Islet precursor cell (in vitro differentiated cells): ENCODE measurements at regions not wholly inside any gene's neighbourhood (a gene's known extent, or its start where the extent isn't known, plus 50 kb on each side); places are given as distances from the start of the nearest gene placed in this dataset.

Source experiments
- DNase-seq: peaks from one replicate; pipeline ENCODE4 v3.0.0-alpha.2; 2018

DNA sequence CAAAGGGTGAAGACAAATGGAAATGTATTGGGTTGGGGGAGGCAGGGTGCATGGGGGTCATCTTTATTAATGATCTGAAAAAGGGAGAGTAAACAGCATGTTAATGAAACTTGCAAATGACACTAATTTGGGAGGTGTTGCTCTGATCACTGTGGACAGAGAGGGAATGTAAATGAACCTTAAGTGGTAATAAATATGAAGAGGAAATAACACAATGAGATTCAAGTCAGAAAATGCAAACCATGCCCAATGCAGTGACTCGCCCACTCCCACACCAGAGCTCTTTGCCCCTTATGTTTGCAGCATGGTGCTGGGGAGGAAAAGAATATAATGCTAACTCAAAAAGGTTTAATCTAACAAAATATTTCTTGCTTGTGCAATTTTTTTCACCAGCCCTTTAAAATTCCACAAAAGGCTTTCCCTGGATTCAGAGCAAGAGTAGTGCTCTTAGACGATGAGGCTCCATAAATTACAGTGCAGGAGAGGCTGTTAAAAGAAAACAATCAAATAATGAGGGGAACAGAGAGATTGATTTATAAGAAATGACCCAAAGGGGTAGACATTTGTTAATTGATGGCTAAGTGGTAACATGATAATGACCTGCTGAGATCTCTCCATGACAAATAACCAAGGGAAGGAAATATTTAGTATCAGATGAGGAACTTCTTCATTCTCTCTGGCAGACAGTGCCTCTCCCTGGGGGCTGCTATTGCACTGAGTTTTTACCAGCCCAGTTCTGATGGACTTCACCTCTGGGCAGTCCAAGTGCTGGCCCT lies 210.0 kb upstream of the PPP2R3A start:
- peak; percentile 3 for DNase-seq

DNA sequence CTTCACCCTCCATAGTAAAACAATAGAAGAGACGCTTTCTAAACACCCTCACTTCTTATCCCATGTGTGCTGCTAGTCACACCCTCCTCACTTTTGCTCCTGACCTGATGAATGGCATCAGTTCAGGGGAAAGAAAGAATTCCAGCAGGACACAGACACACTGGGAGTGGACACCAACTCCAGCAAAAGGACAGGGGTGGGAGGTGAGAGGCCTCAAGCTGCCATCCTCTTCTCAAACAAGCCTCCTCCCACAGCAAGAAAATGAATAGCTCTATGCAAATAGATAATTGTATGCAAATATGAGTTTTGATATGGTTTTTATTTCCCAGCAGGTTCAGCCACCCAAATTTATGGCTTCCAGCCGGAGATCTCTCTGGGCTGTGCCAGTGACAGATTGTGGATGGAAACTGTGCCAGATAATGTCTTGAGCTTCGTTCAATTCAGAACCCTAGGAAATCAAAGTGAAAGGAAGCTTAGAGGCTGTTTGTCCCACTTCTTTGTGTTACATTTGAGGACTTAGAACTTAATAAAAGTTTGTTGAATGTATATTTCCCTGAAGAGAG lies 209.3 kb upstream of the PPP2R3A start:
- DNase-seq: peak; percentile 21

DNA sequence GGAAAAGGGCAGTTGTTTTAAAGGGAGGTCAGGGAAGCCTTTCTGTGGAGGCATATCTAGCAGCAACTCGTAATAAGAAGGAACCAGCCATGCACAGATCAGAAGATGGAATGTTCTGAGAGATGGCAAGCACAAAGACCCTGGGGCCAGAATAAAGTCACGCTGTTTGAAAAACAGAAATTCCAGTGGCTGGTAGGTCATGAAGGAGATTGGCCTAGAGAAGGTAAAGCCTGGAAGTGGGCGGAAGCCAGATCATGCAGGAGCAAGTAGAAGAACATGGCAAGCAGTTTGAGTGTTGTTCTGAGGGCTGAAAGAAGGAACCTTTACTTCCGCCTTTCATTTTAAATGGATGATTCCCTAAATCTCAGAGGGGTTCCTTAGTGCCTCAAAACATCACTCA lies 208.1 kb upstream of the PPP2R3A start:
- peak; percentile 61 for DNase-seq

DNA sequence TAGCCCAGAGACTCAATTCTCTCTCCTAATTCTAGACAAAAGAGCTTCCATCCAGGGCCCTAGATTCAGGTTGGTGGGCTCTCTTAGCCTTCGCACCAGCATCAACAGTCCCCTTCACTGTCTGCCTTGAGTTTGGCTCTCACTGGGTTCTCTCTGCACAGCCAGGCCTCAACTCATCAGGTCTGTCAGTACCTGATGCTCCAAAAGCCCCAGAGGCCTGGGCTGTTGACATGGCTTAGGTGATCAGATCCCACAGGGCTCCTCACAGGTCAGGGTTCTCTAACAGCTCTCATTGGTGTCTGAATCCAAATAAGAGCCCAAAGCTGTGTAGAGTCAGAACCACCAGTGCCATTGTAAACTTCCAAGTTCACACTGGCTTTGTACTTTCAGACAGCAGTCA lies 206.6 kb upstream of the PPP2R3A start:
- DNase-seq: peak; percentile 40

DNA sequence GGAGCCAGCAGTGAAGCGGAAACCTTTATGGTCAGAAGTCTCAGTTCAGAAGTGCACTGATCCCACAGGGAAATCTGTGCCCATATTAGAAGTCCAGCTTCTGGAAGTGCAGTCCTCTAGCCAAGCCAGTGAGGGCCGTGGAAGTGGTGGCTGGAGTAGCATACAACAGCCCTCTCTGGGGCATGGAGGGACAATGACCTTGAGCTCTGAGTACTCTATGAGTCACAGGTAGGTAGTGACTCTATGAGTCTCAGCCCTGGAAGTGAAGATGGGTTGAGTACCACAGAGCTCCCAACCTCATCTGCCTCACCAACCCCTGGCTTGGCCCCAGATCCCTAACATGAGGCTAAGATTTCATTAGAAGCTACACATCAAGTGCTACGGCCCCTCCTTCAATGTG lies 205.9 kb upstream of the PPP2R3A start:
- peak; percentile 14 for DNase-seq

DNA sequence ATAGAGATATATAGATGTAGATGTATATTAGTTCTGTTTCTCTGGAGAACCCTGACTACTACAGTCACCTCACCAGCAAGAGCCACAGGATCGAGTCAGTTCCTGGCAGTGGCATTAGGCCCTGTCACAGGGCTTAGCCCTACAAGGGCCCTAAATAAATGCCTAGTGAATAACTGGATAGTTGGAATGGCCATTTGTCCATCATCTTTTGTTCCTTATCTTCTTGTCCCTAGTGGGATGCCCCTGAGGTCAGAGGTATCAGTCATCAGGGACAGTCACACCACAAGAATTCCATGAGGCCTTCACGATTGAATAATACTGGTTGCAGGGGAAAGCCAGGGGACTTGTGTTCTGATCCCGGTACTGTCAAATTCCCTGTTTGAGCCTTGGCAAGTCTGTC lies 204.9 kb upstream of the PPP2R3A start:
- peak; percentile 36 for DNase-seq

DNA sequence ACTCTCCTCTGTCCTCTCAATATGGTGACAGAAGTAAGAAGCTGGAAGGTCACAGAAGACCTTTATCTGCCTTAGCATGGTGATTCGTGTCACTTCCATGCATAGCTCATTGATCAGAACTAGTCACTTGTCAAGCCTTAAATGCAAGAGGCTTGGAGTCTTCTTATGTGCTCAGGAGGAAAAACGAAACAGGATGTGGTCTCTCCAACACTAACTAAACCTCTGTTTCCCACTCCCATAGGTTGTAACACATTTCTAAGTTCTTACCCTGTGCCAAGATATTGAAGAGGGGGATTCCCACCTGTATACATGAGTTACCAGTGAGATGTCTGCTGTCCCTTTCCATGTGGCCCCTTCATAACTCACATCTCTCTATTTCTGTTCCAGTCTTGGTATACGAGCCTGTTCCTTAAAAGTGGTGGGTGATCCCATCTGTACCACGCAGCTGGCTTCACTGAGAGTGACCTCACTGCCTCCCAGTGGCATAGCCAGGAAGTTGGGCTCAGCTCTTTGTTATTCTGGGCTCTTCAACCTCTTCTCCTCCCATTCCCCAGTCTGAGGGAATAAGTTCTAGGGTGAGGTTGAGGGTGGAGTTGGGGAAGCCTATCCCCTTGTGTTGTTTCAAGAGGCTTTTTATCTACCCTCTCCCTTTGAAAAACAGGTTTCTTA lies 203.2 kb upstream of the PPP2R3A start:
- DNase-seq: peak; percentile 58

DNA sequence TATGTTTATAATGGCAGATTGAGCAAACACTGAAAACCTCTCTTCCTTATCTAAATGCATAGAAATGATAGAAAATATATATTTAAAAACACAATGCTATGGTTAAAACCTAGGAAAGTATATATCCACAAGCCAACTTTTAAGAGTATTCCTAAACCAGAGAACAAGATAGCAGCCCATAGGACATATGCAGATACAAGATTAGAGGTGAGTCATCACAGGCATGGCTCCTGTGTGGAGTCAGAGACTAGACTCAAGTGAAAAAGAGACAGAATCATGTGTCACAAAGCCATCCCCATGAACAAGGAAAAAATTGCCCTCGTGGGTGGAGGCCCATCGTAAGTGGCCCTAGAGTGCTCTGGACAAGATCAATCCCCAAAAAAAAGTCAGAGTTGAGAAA lies 199.4 kb upstream of the PPP2R3A start:
- no peak for DNase-seq

DNA sequence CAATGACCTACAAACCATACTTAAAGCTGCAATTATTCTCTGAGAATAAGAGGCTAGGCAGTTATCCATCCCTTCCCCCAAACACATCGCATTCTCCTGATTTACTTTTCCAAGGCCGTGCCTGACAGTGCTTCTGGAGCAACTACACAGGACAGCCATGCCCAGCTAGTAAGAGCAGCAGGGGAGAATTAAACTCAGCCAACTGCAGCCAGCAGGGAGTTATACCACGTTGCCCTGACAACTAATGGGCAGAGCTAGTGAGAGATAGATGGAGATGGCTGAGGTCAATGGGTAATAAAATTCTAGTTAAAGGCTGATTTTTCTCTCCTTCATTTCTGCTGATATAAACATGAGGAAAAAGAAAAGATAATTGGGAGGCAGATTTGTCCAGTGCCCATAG lies 193.8 kb upstream of the PPP2R3A start:
- no peak for DNase-seq

DNA sequence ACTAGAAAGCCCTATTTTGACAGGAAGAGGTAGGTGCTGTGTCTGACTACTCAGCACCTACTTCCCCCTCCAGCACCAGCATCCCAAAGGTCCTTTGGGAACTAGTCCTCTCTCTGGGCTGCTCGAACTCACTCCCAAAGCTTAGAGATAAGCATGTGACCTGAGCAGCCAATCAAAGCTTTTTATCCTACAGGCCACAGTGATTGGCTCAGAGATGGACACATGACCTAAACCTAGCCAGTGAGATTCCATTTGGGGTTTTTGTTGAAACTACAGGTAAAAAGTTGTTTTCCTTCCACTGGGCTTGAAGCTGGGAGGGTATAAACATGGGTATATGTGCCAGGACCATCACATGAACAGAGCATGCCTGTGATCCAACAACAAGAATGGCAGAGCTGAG lies 186.5 kb upstream of the PPP2R3A start:
- DNase-seq: no peak

DNA sequence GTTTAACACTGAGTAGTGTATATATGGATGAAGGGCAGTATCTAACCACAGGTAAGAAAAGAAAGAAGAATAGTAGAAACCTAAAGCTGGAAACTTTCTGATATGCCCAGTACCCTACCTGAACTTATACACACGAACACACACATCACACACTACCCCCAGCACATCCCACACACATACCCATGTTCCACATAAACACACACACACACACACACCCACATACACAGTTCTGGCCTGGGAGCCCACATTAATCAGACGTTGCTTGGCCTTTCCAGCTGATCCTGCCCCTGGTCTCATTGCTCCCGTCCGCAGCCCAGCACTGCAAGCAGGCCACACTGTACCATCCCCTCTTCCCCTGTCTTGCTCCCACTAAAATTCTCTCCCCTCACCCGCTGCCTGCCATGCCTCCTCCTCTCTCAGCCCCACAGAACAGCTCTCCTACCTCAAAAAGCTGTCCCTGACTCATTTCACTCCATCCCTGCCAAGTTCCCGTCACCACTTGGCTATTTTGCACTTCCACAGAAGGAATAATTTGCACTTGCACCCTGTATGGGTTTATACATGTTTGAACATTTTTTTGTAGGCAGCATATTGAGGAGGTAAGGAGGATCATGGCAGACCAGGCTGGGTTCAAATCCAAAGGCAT lies 185.8 kb upstream of the PPP2R3A start:
- DNase-seq: no peak

DNA sequence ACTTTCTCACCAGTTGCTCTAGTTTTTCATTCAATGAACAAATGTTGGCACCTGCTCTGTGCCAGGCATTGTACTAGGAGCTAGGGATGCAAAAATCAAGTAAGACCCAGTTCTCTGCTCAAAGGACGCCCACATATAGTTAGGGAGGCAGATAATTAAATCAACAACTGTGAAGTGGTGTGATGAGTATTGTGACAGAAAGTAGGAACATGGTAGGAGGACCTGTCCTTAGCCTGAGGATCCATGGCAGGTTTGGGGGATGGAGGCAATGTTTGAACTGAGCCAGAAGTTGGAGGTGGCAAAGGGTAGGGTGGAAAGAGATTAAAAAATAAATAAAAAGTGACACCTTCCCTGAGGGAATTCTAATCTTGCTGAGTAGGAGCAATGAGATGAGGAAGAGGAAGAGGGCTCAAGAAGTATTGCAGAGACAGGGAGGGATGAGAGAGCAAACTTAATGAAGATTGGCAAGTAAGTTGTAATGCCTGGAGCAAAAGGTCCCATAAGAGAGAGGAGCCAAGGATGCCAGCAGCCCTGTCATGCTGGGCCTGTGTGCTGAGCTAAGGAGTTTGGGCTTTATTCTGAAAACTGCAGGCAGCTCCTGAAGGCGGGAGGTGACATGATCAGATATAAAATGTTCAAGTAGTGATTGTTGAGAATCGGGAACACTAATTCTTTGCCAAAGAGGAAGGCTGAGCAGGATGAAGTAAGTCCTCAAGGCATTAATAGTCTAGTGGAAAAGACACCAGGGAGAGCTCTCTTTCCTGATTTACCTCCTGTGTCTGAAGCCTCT lies 184.3 kb upstream of the PPP2R3A start:
- DNase-seq: no peak

DNA sequence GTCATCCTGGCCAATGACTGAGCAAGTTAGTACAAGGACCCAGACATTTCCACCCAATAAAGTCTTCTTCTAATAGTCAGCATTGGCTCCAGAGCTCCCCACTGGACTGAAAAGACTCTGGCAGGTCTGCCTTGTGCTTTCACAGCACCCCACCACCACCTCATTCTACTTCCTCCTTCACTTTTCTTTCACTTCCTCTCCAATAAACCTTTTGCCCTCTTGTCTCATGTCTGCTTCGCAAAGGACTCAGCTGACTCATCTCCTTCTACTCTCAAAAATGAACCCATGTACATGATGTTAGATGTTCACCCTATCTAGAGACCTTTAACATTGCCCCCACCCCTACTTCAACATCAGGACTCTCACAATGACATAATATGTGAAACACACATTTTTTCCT lies 181.0 kb upstream of the PPP2R3A start:
- DNase-seq: no peak

DNA sequence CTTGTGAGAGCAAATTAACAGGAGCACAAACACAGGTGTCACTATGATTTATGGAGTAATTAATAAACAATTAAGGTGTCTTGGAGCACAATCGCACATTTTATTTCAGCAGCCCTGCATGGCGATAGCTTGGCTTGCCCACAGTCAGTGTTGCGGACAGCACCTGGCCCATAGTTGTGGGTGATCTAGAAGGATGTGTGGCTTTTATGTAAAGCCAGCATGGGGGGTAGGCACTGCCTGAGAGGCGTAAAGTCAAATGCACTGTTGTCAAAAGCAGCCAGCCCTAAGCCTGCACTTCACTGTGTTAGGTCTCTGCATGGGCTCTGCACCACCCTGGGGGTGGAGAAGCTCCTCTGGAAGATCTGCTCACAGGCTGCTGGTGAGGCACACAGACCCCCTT lies 177.4 kb upstream of the PPP2R3A start:
- no peak for DNase-seq

DNA sequence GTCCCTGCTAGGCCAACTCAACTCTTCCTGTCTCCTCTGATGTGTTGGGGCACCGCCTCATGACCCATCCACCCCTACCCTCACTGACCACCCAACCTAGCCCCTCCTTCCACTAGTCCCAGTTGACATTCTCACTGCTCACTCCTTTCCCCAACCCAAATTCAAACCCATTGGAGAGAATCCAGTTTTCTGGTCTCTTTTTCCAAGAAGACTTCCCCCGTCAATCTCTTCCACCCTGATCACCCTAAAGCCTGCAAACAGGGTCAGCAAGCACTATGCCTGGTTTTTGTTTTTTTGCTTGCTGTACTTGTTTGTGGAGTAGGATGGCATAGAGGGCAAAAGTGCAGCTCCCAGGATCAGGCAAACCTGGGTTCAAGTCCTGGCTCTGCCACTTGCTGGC lies 176.6 kb upstream of the PPP2R3A start:
- peak; percentile 42 for DNase-seq

DNA sequence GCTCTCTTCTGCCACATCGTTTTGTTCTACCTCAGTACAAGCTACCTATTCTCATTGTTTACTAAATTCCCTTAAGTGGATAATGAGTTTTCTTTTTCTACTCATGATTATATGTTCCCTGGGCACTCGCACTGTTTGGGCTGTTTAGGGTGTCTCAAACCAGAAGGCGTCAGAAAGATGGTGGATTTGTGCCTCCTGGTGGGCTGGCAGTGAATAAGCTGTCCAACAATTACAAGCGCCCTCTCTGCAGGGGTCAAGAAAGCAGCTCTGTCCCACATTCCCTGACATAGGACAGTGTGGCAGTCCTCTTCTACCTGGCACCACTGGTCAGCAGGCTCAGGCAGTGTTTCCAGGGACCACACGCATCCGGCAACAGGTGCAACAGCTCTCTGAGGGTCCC lies 173.4 kb upstream of the PPP2R3A start:
- DNase-seq: no peak

DNA sequence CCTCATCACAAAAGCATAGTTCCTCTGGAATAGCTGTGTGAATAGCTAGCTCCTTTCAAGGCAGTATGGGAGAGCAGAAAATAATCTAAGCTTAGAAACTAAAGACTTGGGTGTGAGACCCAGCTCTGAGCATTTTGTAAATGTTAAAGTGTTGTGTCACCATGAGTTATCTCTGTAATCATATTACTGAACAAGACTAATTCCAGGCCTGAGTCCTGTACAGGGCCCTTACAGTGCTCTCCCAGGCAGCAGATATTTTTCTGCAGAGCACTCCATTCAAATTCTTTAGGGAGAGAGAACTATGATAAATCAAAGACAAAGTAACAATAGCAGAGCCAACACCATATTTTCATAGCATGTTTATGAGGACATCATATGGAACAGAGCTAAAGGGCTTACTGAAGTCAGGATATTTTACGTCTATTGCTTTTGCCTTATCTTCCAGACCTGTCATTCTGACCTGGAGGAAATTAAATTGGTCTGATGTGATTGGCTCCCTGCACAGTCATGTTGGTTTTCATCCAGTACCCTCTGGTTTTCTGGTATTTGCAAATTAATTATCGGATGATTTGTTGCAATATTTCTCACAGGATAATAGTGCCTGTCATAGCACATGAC lies 172.6 kb upstream of the PPP2R3A start:
- no peak for DNase-seq

DNA sequence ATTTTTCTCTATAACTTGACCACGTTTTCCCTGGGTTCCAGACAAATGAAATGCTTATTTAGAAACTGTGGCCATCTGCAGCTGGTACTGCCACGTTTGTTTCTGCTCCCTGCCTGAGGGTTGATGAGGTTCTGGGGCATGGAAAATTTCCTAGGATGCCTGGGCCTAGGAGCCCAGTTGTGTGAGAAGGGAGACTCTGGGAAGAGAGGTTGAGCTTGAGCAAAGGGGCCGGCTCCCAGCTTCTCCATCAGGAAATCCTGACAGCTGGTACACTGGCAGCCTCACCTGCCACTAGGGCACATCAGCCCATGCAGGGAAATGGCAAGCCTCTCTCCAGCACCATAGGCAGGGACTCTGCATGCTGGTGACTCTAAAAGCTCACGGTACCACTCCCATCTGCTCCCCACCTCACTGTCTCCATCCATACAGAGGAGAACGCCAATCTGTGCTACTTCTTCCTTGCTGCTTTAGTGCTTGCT lies 165.4 kb upstream of the PPP2R3A start:
- DNase-seq: no peak

DNA sequence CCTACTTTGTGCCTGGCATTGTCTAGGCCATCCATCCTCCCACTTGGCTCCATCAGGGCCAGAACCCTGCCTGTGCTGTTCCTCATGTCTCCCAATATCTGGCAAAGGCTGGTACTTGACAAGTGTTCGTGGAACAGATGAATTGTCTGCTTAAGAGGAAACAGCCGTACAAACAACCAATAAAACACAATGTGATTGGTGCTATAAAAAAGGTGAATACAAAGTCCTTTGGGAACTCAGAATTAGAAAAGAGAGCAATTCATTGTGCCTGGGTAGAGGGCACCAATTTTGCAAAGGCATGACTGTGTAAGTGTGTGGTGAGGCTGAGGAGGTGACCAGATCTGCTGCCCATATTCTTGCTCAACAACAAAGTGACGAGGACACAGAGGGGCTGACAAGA lies 164.5 kb upstream of the PPP2R3A start:
- no peak for DNase-seq

DNA sequence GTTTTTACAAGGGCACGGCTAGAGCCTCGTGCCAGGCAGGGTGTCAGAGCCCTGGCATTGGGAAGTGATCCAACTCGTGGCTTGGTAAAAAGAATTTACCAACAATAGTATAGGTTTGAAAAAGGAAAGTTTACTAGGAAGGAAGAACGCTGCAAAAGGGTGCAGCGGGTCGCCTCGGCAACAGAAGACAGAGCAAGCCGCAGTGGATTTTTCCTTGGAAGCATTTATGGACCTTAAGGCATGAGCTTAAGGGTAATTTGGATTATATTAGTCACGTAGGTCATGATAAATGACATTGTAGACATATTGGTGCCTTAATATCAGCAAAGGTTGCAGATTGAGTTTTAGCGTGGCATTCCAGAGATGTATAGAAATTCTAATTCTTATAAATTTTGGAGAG lies 163.4 kb upstream of the PPP2R3A start:
- peak; percentile 35 for DNase-seq

DNA sequence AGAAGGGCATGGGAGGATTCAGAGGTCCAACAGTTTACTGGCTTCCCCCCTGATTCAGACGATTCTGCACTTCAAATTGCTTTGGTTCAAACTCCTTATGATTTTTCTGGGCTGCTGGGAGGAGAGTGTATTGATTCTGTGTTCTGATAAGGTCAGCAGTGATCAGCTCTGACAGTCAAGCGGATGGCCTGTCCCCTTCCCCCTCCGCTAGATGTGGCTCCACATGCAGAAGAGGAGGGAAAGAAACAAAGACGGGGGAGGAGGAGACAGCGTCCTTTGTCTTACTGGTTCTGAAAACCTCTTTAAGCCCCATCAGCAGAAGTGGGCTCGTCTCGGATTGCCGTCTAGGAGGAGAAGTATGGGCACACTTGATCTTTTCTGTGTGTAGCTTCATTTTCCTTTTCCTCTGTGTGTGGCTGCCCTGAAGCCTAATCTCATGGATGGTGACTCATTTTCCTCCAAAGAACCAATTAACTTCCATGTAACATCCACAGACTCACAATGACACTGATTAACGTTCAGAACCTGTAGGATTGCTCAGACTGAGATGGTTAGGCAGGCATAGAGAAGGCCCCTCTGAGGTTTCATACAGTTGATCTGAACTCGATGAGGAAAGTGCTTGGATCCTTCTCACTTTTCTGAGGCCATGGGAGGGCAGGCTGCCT lies 162.4 kb upstream of the PPP2R3A start:
- DNase-seq: peak; percentile 56

DNA sequence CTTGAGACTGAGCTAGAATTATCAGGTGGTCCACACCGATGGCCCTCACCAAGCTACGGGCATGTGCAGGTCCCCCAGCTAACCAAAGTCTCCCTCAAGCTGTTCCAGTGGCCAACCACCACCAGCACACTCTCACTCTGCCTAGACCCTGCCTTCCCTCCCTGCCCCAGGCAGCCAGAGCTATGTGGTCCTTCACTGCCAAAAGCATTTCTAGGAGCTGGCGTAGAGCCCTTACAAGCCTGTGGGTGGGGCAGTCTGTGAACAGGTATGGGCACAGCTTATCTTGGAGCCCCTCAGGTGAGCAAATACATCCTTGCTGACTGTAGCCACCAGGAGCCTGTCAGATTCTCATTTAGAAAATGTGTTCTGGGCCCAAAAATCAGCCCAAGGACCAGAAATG lies 159.8 kb upstream of the PPP2R3A start:
- DNase-seq: no peak
